ENCODE measurements at regions not wholly inside any gene's neighbourhood (a gene's known extent, or its start where the extent isn't known, plus 50 kb on each side); places are given as distances from the start of the nearest gene placed in this dataset.

DNA sequence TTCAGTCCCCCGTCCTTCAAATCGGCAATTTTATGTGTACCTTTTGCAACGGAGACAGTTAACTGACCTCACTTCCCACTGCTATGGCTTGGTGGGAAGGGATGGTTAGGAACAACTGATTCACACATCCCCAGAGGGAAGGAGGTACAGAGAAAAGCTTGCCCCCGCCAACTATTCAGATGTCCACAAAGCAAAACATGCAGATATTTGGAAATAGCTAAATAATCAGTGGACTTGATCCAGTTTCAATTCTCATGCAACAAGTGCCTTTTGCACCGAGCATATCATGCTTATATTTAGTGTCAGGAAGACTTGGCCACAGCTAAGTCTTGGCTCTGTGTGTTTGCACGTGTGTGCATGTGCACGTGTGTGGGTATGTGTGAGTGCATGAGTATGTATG, 144.6 kb downstream of the SNX19 start:
- Histone ChIP-seq H3K36me3 (no peaks in the 10 kb centered on the region), H3K4me1 (no peaks in the 10 kb centered on the region), H3K27me3 (no peaks in the 10 kb centered on the region), H3K9me3 (no peaks in the 10 kb centered on the region), H3K27ac (no peak overlapping the region), H3K4me3 (no peak overlapping the region)
- no peak for DNase-seq
- TF ChIP-seq, protein P1, sequence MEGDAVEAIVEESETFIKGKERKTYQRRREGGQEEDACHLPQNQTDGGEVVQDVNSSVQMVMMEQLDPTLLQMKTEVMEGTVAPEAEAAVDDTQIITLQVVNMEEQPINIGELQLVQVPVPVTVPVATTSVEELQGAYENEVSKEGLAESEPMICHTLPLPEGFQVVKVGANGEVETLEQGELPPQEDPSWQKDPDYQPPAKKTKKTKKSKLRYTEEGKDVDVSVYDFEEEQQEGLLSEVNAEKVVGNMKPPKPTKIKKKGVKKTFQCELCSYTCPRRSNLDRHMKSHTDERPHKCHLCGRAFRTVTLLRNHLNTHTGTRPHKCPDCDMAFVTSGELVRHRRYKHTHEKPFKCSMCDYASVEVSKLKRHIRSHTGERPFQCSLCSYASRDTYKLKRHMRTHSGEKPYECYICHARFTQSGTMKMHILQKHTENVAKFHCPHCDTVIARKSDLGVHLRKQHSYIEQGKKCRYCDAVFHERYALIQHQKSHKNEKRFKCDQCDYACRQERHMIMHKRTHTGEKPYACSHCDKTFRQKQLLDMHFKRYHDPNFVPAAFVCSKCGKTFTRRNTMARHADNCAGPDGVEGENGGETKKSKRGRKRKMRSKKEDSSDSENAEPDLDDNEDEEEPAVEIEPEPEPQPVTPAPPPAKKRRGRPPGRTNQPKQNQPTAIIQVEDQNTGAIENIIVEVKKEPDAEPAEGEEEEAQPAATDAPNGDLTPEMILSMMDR (IDR thresholded peaks at IDR 0.05), result no peak
- TF ChIP-seq POLR2A (IDR thresholded peaks at IDR 0.05), result no peak
- intact Hi-C loops (cut with DNase I; ENCODE audit: low total_unique reads), result no loop called here

DNA sequence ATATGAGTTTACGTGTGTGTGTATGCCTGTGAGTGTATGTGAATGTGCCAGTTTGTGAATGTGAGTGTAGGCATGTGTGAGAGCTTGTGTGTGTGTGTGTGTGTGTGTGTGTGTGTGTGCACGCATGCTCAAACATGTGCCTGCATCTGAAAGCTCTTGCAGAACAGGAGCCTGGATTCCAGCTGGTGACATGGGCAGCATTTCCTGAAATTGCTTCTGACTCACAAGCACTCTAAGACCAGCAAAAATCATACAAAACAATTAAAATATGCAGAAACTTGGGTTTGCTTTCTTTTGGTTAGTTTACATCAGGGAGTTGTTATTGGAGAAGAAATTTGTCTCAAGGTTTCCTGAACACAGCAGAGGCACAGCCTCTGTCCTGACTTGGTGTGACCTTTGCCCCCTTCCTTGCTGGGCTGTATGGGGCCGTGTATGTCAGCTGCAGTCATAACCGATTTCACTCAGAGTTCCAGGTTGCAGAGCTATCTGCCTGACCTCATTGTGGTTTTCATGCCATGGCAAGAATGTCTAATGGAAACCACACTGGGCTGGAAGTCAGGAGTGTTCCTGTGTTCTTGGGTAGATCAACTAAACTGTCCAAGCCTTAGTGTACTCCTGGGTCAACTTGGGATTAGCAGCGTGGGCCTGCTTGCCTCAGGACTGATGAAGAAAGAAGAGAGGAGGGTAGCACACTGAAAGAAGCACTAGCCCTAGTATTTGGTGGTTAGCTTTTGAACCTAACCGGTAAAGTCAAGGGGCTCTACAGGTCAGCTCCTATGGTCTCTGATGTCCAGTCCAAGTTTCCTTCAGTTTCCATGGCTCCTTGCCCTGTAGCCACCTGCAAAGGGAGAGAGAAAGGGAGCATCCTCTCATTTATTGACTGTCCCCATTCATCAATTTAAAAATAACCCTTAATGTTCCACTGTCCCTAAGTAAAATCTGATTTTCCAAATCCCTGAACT, 143.7 kb downstream of the SNX19 start:
- no peak overlapping the region for H3K4me3 ChIP-seq

DNA sequence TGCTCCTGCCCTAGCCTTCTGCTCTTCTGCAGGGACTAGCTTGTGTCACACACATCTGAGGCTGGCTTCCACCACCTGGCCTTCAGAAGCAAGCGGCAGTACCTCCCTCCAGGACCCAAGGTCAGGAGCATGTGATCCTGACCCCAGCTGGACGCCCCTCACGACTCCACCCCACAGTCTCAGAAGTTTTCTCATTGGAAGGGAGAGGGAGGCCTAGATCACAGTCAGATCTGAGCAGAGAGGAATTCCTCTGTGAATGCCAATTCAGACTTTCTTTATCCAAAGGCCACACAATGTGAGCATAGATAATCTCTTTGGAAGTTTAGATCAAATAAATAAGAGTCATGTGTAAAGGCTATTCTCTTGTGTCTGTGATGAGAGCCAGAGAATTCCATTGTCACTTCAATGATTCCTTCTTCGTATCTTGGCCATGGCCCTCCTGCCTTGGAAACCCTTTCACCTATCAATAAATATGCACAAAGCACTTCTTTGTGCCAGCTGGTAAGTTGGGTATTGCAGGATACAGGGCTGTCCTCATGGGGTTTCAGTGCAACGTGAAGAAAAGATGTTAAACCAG, 142.9 kb downstream of the SNX19 start:
- H3K9me3 ChIP-seq, result no peaks in the 10 kb centered on the region
- DNase-seq, result no peak
- H3K27me3 ChIP-seq, result no peaks in the 10 kb centered on the region
- H3K36me3 ChIP-seq, result no peaks in the 10 kb centered on the region
- H3K27ac ChIP-seq, result no peak overlapping the region
- no peak for TF ChIP-seq POLR2A (IDR thresholded peaks at IDR 0.05)
- TF ChIP-seq, protein P1 (IDR thresholded peaks at IDR 0.05), result no peak
- intact Hi-C loops (cut with DNase I; ENCODE audit: low total_unique reads), result no loop called here
- H3K4me1 ChIP-seq, result no peaks in the 10 kb centered on the region
- no peak overlapping the region for H3K4me3 ChIP-seq

More for the DNA sequence above, 143.7 kb downstream of the SNX19 start:
- TF ChIP-seq, protein P1 (IDR thresholded peaks at IDR 0.05), result no peak
- no peak for TF ChIP-seq POLR2A (IDR thresholded peaks at IDR 0.05)
- Histone ChIP-seq H3K27me3 (no peaks in the 10 kb centered on the region), H3K9me3 (no peaks in the 10 kb centered on the region), H3K36me3 (no peaks in the 10 kb centered on the region), H3K4me1 (no peaks in the 10 kb centered on the region), H3K27ac (no peak overlapping the region)
- no peak for DNase-seq
- intact Hi-C loops (cut with DNase I; ENCODE audit: low total_unique reads), result no loop called here

DNA sequence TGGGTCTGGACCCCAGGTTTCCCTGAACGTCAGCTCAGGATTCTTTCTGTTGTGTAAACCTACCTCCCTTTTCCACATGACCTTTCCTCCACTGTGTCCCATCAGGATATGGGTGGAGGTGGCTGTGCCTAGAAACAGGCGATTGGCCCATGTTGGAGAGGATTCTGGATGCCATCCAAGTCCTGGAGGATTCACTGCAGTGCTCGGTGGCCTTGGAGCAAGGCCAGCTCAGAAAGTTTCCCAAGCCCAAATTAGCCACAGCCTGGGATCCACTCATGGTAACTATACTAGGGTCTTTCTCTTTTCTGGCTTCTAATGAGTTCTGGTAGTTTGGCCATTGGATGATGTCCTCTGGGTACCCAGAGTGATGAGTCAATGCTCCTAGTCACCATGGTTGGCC, 141.6 kb downstream of the SNX19 start:
- DNase-seq, result no peak
- H3K27ac ChIP-seq, result no peak overlapping the region

More for the DNA sequence above, 141.6 kb downstream of the SNX19 start:
- no peaks in the 10 kb centered on the region for H3K4me1 ChIP-seq
- H3K27me3 ChIP-seq, result no peaks in the 10 kb centered on the region
- H3K36me3 ChIP-seq, result no peaks in the 10 kb centered on the region
- no peak overlapping the region for H3K4me3 ChIP-seq
- H3K9me3 ChIP-seq, result no peaks in the 10 kb centered on the region
- TF ChIP-seq, protein P1 (IDR thresholded peaks at IDR 0.05), result no peak
- intact Hi-C loops (cut with DNase I; ENCODE audit: low total_unique reads), result no loop called here

Measured in uterus (tissue), 3 donors.